ENCODE measurements at regions not wholly inside any gene's neighbourhood (a gene's known extent, or its start where the extent isn't known, plus 50 kb on each side); places are given as distances from the start of the nearest gene placed in this dataset.

DNA sequence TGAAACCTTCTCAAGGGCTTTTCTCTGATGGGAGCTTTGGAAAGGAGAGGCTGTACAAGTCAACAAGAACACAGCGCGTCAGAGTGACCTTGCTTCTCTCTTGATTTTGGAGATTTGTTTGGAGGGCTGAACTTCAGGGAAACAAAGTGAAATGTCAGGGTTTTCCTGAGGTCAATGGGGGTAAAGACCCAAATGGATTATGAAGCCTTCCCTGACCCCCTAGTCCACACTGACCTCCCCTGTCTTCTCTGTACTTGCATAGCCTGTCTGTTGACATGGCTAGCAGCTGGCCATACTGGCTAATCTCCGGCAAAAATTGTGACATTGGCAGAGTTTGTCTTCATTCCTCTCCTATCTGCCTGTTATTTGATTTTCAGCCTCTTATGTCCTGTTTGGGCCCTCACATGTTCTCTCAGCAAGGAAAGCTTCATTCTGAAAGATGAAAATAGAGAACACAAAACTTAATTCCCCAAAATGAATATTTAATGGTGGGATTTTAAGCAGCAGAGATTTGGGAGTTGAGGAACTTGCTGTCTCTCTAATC is 149.3 kb upstream of the HAAO start:
- in situ Hi-C loops (cut with HindIII; ENCODE audit: low pct_ligation_motif_present, low sequenced_read_pairs), result no loop called here
- DNase-seq, result no peak

DNA sequence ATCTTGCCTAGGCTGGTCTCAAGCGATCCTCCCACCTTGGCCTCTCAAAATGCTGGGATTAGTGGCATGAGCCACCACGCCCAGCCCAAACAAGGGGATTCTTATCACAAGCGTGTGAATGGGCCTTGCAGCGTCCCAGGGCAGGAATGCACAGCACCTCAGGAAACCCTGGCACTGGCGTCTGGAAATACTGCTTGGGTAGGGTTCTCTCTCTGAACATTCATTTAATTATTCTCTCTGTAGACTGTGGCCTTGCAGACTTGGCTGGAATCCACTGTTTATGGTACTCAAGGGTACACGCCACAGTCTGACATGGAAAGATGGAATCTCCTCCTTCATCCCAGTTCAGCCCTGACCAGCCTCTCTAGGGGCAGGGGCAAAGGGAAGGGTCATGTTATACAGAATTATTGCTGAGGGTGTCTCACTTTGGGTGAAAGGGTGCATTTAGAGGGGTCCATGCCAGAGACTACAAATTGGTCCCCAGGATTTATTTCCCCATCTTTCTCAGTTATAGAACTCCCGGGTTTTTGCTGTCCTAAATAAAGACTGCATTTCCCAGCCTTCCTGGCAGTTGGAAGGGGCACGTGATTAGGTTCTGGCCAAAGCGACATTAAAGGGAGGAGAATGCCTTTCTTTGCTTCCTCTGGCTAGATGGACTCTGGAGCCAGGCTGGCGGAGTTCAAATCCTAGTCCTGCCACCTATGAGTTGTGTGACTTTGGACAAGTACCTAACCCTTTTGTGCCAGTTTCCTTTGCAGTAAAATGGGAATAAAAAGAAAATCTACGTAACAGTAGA is 147.2 kb upstream of the HAAO start:
- no peak overlapping the region for H3K27ac ChIP-seq
- in situ Hi-C loops (cut with HindIII; ENCODE audit: low pct_ligation_motif_present, low sequenced_read_pairs), result no loop called here
- H3K4me3 ChIP-seq (ENCODE audit: low read depth, low read length), result no peak overlapping the region
- no peaks in the 10 kb centered on the region for H3K36me3 ChIP-seq (replicated peaks)
- TF ChIP-seq, protein P1, sequence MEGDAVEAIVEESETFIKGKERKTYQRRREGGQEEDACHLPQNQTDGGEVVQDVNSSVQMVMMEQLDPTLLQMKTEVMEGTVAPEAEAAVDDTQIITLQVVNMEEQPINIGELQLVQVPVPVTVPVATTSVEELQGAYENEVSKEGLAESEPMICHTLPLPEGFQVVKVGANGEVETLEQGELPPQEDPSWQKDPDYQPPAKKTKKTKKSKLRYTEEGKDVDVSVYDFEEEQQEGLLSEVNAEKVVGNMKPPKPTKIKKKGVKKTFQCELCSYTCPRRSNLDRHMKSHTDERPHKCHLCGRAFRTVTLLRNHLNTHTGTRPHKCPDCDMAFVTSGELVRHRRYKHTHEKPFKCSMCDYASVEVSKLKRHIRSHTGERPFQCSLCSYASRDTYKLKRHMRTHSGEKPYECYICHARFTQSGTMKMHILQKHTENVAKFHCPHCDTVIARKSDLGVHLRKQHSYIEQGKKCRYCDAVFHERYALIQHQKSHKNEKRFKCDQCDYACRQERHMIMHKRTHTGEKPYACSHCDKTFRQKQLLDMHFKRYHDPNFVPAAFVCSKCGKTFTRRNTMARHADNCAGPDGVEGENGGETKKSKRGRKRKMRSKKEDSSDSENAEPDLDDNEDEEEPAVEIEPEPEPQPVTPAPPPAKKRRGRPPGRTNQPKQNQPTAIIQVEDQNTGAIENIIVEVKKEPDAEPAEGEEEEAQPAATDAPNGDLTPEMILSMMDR (IDR thresholded peaks at IDR 0.05; ENCODE audit: low read depth, low read length, missing control alignments), result no peak
- no peaks in the 10 kb centered on the region for H3K27me3 ChIP-seq (replicated peaks)
- DNase-seq, result no peak

More for the DNA sequence above, 149.3 kb upstream of the HAAO start:
- TF ChIP-seq, protein P1 (IDR thresholded peaks at IDR 0.05; ENCODE audit: low read depth, low read length, missing control alignments), result no peak
- H3K4me3 ChIP-seq (ENCODE audit: low read depth, low read length), result no peak overlapping the region
- H3K27ac ChIP-seq, result no peak overlapping the region
- H3K36me3 ChIP-seq (replicated peaks), result no peaks in the 10 kb centered on the region
- H3K27me3 ChIP-seq (replicated peaks), result no peaks in the 10 kb centered on the region

DNA sequence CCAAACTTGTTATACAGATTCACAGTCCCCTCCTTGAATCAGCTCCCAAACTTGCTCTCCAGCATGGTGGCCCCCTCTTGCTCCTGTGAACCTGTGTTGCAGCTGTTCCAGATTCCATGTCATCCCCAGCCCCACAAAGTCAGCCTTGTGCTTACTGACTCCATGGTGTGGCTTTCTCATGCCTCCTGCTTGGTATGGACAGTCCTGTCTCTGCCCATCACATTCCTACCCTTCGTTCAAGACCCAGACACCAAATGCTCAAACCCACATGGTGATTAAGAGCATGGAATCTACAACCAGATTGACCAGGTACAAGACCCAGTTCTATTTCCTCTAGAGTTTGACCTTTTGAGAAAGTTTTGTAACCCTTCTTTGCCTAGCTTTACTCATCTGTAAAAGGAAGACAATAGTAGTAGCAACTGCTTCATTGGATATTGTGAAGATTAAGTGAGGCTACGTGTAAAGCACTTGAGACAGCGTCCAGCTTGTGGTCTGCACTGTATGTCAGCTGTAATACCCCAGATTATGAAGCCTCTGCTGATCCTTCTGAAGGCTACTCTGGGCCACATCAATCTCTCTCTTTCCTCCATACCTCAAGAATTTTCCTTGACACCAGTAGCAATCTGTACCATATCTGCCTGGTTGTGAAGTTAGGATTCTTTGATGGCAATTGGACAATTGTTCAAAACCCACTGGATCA is 146.4 kb upstream of the HAAO start:
- DNase-seq, result no peak
- H3K4me3 ChIP-seq (ENCODE audit: low read depth, low read length), result no peak overlapping the region
- no peaks in the 10 kb centered on the region for H3K27me3 ChIP-seq (replicated peaks)
- H3K36me3 ChIP-seq (replicated peaks), result no peaks in the 10 kb centered on the region
- no peak overlapping the region for H3K27ac ChIP-seq
- in situ Hi-C loops (cut with HindIII; ENCODE audit: low pct_ligation_motif_present, low sequenced_read_pairs), result no loop called here
- TF ChIP-seq, protein P1 (IDR thresholded peaks at IDR 0.05; ENCODE audit: low read depth, low read length, missing control alignments), result no peak

DNA sequence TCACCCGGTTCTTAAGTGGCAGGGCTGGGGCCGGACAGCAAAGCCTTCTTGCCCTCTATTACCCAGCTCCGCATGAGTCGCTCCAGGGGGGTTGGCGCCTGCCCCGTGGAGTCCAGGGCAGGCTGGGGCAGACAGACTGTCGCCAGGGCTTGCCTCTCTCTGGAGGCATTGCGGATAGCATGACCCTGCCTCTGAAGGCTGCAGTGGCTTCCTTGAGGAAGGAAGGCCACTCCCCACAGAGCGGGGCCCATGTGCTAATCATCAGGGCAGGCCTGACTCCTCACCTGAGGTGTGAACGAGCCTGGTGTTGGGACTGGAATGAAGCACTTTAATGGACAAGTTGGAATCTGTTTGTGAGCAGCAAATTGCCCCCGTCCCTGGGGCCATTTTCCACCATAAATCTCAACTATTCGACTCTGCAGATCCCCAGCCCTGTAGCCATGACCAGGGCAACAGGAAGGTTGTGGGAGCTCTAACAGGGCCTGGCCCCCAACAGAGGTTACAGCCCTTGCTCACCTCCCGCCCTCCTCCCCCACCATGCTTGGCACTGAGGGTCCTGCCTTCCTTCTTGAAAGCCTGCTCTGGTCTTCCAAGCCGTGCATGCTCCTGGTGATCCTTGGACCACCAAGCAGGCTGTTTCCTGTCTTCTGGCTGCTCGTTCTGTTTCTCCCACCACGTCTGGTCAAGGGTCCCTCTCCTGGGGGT is 144.9 kb upstream of the HAAO start:
- TF ChIP-seq, protein P1 (IDR thresholded peaks at IDR 0.05; ENCODE audit: low read depth, low read length, missing control alignments), result no peak
- in situ Hi-C loops (cut with HindIII; ENCODE audit: low pct_ligation_motif_present, low sequenced_read_pairs), result no loop called here
- H3K4me3 ChIP-seq (ENCODE audit: low read depth, low read length), result no peak overlapping the region
- H3K36me3 ChIP-seq (replicated peaks), result no peaks in the 10 kb centered on the region
- no peak for DNase-seq
- H3K27me3 ChIP-seq (replicated peaks), result no peaks in the 10 kb centered on the region
- H3K27ac ChIP-seq, result no peak overlapping the region

DNA sequence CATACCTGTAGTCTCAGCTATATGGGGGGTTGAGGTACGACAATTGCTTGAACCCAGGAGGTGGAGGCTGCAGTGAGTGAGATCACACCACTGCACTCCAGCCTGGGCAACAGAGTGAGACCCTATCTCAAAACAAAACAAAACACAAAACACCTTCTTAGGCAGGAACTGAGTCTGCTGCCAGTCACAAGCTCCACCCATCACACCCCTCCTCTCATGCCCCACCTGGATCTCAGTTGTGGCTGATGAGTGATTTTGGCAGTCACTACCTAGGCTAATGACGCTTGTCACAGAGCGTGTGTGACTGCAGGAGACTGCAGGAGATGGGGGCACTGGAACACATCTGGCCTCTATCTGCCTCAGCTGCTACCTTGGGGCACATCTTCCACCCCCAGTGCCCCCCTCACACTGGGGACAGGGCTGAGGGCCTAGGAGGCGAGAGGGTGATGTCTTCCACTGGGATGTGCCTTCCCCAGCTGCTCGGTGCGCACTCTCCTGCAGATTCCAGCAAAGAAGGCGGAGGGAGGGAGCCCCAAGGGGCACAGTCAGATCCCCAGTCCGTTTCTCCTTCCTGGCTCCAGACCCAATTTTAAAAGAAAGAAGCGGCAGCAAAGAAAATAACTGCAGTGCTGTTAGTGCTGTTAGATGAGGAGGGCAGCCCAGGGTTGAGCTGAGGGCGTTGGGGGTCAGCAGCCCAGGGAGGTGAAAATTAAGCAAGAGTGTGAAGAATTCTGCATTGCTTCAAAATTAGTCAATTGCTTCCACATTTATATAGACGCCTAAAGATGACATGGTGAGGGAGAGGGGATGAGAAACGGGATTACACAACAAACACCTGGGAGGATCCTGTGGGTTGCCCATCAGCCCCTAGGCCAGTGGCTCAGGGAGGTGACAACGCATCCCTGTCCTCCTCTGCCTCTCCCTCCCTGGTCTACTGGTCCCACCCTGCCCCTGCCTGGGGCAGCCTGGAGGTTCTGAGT is 143.6 kb upstream of the HAAO start:
- in situ Hi-C loops (cut with HindIII; ENCODE audit: low pct_ligation_motif_present, low sequenced_read_pairs), result no loop called here
- TF ChIP-seq, protein P1 (IDR thresholded peaks at IDR 0.05; ENCODE audit: low read depth, low read length, missing control alignments), result no peak
- DNase-seq, result no peak
- Histone ChIP-seq H3K4me3 (ENCODE audit: low read depth, low read length) (no peak overlapping the region), H3K27ac (no peak overlapping the region), H3K36me3 (replicated peaks) (no peaks in the 10 kb centered on the region), H3K27me3 (replicated peaks) (no peaks in the 10 kb centered on the region)
